ENCODE measurements at regions not wholly inside any gene's neighbourhood (a gene's known extent, or its start where the extent isn't known, plus 50 kb on each side); places are given as distances from the start of the nearest gene placed in this dataset.
"Not testable (repeated sequence)": the region's sequence is repeated elsewhere in the genome, so short reads cannot be mapped to it uniquely, and the experiment has no call there.

DNA sequence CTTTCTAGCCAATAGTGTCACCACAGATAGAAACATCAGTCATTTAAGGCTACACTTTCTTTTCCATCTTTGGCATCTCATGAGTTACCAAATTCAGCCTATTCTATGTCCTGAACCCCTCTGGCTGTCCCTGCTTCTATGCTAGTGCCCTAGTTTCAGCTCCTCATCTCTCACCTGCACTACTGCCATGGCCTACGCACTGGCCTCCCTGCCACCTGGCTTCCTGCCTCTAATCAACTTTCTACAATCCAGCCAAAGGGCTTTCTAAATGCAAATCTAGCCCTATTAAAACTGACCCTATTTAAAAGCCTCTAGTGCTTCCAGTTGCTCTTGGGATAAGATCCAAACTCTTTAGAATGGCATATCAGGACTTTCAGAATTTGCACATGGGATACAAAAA is 482.9 kb downstream of the TMEM38B start:
- TF ChIP-seq EZH2 (IDR thresholded peaks at IDR 0.05; ENCODE audit: borderline replicate concordance, low read depth, low read length, severe bottlenecking), result no peak
- TF ChIP-seq, protein P1, sequence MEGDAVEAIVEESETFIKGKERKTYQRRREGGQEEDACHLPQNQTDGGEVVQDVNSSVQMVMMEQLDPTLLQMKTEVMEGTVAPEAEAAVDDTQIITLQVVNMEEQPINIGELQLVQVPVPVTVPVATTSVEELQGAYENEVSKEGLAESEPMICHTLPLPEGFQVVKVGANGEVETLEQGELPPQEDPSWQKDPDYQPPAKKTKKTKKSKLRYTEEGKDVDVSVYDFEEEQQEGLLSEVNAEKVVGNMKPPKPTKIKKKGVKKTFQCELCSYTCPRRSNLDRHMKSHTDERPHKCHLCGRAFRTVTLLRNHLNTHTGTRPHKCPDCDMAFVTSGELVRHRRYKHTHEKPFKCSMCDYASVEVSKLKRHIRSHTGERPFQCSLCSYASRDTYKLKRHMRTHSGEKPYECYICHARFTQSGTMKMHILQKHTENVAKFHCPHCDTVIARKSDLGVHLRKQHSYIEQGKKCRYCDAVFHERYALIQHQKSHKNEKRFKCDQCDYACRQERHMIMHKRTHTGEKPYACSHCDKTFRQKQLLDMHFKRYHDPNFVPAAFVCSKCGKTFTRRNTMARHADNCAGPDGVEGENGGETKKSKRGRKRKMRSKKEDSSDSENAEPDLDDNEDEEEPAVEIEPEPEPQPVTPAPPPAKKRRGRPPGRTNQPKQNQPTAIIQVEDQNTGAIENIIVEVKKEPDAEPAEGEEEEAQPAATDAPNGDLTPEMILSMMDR (IDR thresholded peaks at IDR 0.05; ENCODE audit: borderline replicate concordance, extremely low read depth, low read length, poor library complexity, severe bottlenecking), result no peak
- Histone ChIP-seq H3K4me3 (ENCODE audit: low read depth in 1 of 2, low read length in 2 of 2) (no peak overlapping the region), H3K9ac (ENCODE audit: low read depth, low read length) (no peak overlapping the region), H3K27ac (ENCODE audit: low read length) (no peak overlapping the region), H3K9me3 (ENCODE audit: insufficient read depth, low read length, severe bottlenecking) (no peaks in the 10 kb centered on the region), H4K20me1 (ENCODE audit: insufficient read depth, low read length) (no peaks in the 10 kb centered on the region), H3K4me2 (ENCODE audit: insufficient read depth, low read length) (no peak overlapping the region), H3K36me3 (ENCODE audit: insufficient read depth, low read length) (no peaks in the 10 kb centered on the region), H3K79me2 (ENCODE audit: insufficient read depth, low read length) (no peaks in the 10 kb centered on the region), H2AFZ (ENCODE audit: low read depth, low read length) (no peak overlapping the region), H3K4me1 (ENCODE audit: insufficient read depth, low read length) (no peaks in the 10 kb centered on the region), H3K27me3 (ENCODE audit: insufficient read depth, low read length, poor library complexity) (no peaks in the 10 kb centered on the region)
- ATAC-seq (ENCODE audit: insufficient read depth, low read depth) (no peak), DNase-seq (no peak)

DNA sequence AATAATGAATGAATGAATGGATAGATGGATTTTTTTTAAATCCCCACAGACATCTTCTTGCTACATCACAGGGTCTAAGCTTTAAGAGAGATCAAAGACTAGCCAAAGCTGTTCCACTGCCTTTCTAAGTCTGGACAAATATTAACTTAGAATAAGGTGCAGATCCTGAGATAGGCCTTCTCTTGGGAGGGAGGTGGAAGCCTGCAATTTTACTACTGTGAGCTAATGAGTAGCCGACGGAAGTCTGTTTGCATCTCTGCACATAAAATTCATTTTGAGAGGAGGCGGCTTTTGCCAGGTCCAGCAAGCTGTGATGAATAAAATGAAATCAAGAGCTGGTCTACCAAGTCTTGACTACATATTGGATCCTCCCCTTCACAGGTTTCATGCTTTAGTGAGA is 484.9 kb downstream of the TMEM38B start:
- Histone ChIP-seq H2AFZ (ENCODE audit: low read depth, low read length) (no peak overlapping the region), H3K9me3 (ENCODE audit: insufficient read depth, low read length, severe bottlenecking) (no peaks in the 10 kb centered on the region), H3K27me3 (ENCODE audit: insufficient read depth, low read length, poor library complexity) (no peaks in the 10 kb centered on the region), H3K36me3 (ENCODE audit: insufficient read depth, low read length) (no peaks in the 10 kb centered on the region), H4K20me1 (ENCODE audit: insufficient read depth, low read length) (no peaks in the 10 kb centered on the region), H3K79me2 (ENCODE audit: insufficient read depth, low read length) (no peaks in the 10 kb centered on the region), H3K4me1 (ENCODE audit: insufficient read depth, low read length) (no peaks in the 10 kb centered on the region), H3K4me2 (ENCODE audit: insufficient read depth, low read length) (no peak overlapping the region), H3K9ac (ENCODE audit: low read depth, low read length) (no peak overlapping the region), H3K4me3 (ENCODE audit: low read depth in 1 of 2, low read length in 2 of 2) (no peak overlapping the region), H3K27ac (ENCODE audit: low read length) (no peak overlapping the region)
- TF ChIP-seq, protein P1 (IDR thresholded peaks at IDR 0.05; ENCODE audit: borderline replicate concordance, extremely low read depth, low read length, poor library complexity, severe bottlenecking), result no peak
- TF ChIP-seq EZH2 (IDR thresholded peaks at IDR 0.05; ENCODE audit: borderline replicate concordance, low read depth, low read length, severe bottlenecking), result no peak
- no peak for ATAC-seq (ENCODE audit: insufficient read depth, low read depth)
- DNase-seq, result no peak

DNA sequence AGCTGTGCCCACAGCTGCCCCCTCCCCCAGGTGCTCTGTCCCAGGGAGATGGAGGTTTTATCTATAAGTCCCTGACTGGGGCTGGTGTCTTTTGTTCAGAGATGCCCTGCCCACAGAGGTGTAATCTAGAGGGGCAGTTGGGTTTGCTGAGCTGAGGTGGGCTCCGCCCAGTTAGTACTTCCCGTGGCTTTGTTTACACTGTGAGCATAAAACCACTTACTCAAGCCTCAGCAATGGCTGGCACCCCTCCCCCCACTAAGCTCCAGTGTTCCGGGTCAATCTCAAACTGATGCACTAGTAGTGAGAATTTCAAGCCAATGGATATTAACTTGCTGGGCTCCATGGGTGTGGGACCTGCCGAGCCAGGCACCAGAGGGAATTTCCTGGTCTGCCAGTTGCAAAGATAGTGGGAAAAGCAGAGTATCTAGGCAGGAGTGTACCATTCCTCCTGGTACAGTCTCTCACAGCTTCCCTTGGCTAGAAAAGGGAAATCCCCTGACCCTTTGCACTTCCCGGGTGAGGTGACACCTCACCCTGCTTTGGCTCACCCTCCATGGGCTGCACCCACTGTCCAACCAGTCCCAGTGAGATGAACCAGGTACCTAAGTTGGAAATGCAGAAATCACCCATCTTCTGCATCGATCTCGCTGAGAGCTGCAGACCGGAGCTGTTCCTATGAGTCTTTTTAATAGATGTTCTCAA is 509.6 kb downstream of the TMEM38B start:
- not testable (repeated sequence) for ATAC-seq (ENCODE audit: insufficient read depth, low read depth); H3K9ac ChIP-seq (ENCODE audit: low read depth, low read length); H3K4me1 ChIP-seq (ENCODE audit: insufficient read depth, low read length); H3K27ac ChIP-seq (ENCODE audit: low read length); H4K20me1 ChIP-seq (ENCODE audit: insufficient read depth, low read length); H3K4me2 ChIP-seq (ENCODE audit: insufficient read depth, low read length); H3K9me3 ChIP-seq (ENCODE audit: insufficient read depth, low read length, severe bottlenecking); DNase-seq; H2AFZ ChIP-seq (ENCODE audit: low read depth, low read length); H3K79me2 ChIP-seq (ENCODE audit: insufficient read depth, low read length); H3K36me3 ChIP-seq (ENCODE audit: insufficient read depth, low read length); H3K4me3 ChIP-seq (ENCODE audit: low read depth in 1 of 2, low read length in 2 of 2); H3K27me3 ChIP-seq (ENCODE audit: insufficient read depth, low read length, poor library complexity)

DNA sequence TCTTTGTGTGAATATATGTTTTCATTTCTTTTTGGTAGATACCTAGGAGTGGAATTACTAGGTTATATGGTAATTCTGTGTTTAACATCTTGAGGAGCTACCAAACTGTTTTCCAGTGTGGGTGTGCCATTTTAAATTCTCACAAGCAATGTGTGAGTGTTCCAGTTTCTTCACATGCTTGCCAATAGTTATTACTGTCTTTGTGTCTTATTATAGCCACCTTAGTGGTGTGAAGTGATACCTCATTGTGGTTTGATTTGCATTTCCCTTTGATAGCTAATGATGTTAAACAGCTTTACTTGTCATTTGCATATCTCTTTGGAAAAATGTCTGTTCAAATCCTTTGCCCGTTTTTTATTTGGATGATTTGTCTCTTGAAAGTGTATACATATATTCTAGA is 513.0 kb downstream of the TMEM38B start:
- no peak overlapping the region for H3K4me3 ChIP-seq (ENCODE audit: low read depth in 1 of 2, low read length in 2 of 2)
- DNase-seq (no peak), ATAC-seq (ENCODE audit: insufficient read depth, low read depth) (no peak)
- no peak overlapping the region for H3K27ac ChIP-seq (ENCODE audit: low read length)
- H3K9me3 ChIP-seq (ENCODE audit: insufficient read depth, low read length, severe bottlenecking), result no peaks in the 10 kb centered on the region
- no peak overlapping the region for H3K9ac ChIP-seq (ENCODE audit: low read depth, low read length)
- no peaks in the 10 kb centered on the region for H3K79me2 ChIP-seq (ENCODE audit: insufficient read depth, low read length)
- no peaks in the 10 kb centered on the region for H4K20me1 ChIP-seq (ENCODE audit: insufficient read depth, low read length)
- no peaks in the 10 kb centered on the region for H3K4me1 ChIP-seq (ENCODE audit: insufficient read depth, low read length)
- TF ChIP-seq EZH2 (IDR thresholded peaks at IDR 0.05; ENCODE audit: borderline replicate concordance, low read depth, low read length, severe bottlenecking), result no peak
- TF ChIP-seq, protein P1 (IDR thresholded peaks at IDR 0.05; ENCODE audit: borderline replicate concordance, extremely low read depth, low read length, poor library complexity, severe bottlenecking), result no peak
- H3K27me3 ChIP-seq (ENCODE audit: insufficient read depth, low read length, poor library complexity), result no peaks in the 10 kb centered on the region
- no peak overlapping the region for H2AFZ ChIP-seq (ENCODE audit: low read depth, low read length)
- H3K4me2 ChIP-seq (ENCODE audit: insufficient read depth, low read length), result no peak overlapping the region
- H3K36me3 ChIP-seq (ENCODE audit: insufficient read depth, low read length), result no peaks in the 10 kb centered on the region

Measured in DND-41 (cell line).